CD4-positive, alpha-beta T cell treated with Interleukin-17A for 1 hour (primary cell): ENCODE measurements at regions not wholly inside any gene's neighbourhood (a gene's known extent, or its start where the extent isn't known, plus 50 kb on each side); places are given as distances from the start of the nearest gene placed in this dataset.

Source experiments
- DNase-seq: peaks from one replicate; pipeline ENCODE4 v3.0.0-alpha.2; 2020

DNA sequence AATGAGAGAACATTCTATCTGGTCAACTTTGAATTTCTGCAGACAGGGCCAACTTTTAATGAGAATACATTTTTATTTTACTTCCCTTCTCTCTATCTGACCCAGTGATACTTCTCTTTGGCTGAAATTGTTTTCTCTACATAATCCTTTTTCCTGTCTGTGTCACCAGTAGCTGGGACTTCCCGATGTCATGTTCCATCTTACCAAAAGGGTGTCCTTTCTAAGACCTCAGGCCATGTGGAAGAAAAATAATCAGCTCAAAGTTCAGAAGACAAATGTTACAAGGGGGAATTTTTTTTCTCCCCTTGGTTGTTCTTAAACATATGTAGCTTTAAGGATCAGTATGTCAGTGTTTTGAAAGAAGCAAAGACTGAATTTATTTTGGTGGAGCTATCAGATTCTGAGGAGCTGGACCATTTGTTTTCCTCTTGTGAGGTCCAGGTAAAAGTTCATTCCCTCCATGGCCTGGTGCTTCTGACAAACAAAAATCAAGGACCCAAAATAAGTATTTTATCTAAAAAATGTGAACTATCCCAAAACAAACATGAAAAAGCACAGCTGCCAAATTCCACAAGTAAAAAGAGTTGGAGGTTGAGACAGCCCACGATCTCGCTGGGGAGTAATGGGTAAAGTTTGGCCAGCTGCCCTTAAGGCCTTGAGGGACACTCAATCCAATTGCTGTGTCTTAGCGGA lies 859.4 kb upstream of the NR2F2 start:
- DNase-seq: no peak

DNA sequence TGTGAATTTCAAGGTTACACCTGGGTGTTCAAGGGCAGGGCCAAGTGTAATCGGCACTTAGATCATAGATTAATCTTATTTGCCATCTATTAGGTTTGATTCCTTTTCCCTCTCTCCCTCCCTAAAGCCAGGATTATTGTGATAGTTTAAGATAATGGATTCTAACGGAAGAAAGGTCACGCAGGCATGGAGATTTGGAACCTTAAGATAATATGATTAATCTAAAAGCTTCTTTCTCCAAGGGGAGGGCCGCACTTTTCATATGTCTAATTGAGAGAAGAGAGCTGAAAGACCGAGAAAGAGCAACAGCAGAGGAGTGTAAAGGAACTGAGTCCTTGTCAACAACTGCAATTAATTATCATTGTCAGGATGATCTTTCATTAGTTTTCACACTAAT lies 858.8 kb upstream of the NR2F2 start:
- DNase-seq: no peak

DNA sequence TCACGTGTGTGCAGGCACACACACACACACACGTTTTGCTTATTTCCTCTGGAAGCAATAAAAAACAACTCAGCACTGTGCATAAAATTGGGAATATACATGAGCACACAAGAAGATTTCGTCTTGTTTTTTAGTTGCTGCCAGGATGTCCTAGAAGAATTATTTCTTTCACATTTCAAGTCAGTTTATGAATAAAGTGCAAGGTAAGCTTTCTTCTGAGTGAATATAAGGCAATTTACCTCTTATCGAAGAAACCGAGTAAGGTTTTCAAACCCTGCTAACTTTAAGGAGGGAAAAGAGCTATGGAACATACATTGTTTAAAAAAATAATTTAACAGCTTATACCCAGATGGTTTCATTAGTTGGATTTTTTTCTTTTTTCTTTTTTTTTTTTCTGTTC lies 855.4 kb upstream of the NR2F2 start:
- DNase-seq: no peak

DNA sequence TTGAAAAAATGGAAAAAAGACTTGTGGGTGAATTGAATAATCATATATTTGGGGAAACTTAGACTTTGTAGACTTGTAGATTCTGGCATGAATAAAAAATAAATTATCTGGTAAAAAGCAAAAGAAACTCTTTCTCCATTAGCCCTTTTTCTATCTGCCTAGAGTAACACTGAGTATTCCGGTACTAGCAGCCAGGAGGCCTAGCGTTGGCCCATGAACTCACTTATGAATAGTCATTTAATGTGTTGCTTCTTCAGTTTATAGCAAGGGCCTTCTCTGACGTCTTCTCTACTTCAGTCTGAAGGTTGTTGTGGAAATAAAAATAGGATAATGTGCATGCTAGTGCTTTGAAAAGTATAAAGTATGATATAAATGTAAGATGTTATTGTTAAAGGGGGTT lies 851.2 kb upstream of the NR2F2 start:
- no peak for DNase-seq

DNA sequence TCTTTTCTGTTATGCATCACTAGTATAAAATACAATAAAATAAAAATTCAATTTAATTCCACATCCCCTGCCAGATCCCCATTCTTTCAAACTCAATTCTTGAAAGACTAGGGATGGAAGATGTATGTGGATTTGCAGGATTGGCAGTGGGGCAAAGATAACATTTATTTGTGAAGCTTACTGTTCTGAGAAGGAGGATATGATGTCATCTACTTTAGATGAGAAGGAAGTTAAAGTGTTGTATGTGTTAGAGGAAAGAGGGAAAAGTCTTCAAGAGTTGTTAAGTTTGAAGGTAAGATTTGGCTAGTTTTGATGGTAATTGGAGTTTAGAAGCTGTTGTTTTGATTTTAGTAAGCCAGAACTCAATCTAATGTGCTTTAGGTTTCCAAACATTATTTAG lies 845.1 kb upstream of the NR2F2 start:
- DNase-seq: no peak

DNA sequence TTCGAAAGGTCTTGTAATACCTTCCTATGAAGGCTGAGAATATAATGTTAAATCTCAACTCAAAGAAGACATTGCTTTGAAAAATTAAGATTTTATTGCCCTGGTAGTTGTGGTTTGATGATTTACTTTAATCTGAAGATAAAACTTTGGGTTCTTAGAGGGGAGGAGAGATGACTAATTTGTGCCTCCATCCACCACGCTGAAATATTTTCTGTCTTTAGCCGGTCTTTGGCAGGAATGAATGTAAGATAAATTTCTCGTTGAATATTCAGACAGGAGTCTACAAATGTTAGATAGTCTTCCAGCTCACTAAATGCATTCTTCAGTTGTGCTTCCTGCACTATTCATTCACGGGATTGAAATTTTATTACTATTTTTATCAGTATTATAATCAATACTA lies 844.3 kb upstream of the NR2F2 start:
- DNase-seq: no peak

DNA sequence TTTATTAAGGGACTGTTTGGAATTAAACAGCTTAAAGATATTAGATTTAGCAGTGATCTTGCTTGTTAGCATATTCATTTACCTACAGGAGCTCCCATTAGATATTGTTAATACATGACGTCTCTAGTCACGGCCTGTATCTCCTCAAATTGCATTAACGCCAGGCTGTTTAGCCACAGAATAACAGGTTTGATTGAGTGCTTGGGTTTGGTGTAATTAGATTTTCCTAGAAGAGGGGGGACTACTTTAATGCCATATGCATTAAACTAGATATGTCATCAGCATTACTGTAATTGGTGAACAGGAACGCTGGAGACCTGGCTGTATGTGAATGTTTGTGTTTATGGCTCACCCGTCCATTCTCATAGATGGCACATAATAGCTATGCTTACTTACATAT lies 841.4 kb upstream of the NR2F2 start:
- no peak for DNase-seq

DNA sequence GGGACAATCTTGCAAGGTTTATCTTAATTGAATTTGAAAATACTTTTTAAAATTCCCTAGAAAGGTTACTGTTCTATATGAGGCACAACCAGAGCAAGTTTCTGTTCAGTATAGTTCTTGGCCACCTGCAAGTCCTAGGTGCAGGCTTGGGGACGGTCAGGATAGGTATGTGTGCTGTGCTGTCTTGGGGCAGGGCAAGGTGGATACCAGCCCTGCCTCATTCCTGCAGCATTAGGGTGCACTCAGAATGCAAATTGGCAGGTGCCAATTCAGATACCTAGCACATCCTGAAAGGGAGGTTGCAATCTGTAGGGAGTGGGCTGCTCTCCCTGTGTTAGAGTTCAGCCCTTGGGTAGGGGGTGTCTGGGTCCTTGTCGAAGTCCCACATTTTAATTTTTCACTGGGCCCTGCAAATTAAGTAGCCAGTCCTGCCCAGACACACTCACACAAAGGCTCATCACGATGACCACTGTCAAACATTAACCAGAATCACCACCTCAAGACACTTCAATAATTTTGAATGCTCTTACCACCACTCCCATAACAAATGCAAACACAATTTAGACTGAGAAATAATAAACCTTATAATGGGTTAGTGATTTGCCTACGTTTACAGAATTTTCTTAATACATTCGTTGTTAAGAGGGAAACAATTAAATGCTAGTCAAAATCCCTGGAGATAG lies 838.0 kb upstream of the NR2F2 start:
- no peak for DNase-seq

DNA sequence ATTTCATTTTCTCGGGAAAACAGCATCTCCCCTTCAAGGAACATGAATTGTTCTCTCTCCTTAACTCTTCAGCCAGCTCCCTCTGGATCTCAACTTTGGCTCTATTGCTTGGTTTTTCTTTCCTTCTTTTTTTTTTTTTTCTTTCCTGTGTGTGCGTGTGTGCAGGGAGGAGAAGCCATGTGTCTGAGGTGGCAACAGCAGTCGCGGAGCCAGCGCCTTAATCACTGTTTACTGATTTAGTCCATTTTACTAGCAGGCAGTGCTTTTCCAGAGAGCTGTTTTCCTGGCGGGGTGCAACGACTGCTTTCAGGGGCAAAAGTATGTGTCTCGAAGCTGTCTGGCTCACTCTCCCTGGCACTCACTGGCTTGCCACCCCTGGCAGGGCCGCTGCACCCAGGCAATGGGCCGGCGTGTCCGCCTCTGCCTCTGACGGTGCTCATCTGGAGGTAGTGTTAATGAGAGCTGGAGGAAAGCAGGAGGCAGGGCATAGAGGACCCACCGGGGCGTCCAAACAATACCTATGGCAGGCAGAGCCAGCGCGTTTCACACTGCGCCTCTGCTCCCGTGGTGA lies 835.4 kb upstream of the NR2F2 start:
- no peak for DNase-seq

DNA sequence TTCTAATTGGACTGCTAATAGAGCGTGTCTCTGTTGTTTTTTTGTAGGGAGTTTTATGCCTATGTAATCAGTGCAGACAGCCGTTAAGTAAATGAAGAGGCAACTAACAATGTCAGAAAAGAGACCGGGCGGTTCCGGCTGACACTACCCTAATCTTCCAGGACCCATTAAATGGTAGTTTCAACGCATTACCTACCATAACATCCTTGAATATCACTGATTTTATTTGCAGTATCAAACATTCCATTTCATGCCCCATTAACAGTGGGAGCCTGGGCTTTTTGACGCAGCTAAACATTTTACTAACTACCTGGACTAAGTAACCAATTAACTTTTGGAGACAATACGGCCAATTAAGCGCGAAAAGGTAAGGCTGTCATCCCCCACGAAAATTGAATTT lies 832.9 kb upstream of the NR2F2 start:
- DNase-seq: no peak

DNA sequence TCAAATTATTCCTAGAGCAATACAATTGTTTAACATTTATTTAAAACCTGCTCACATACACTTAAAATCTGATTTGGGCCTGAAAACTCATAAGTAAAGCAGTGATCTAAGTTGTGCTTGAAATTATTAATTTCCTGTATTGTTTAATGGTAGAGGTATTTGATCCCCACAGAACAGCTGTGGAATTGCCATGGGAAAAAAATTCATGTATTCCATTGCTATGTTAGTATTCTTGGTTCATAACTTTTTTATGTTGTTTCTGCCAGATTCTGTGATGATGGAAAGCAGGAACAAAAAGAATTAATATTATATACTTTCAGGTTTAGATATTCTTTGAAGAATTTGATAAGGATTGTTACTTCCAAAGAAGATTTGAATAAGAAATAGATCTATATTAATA lies 831.5 kb upstream of the NR2F2 start:
- DNase-seq: no peak

DNA sequence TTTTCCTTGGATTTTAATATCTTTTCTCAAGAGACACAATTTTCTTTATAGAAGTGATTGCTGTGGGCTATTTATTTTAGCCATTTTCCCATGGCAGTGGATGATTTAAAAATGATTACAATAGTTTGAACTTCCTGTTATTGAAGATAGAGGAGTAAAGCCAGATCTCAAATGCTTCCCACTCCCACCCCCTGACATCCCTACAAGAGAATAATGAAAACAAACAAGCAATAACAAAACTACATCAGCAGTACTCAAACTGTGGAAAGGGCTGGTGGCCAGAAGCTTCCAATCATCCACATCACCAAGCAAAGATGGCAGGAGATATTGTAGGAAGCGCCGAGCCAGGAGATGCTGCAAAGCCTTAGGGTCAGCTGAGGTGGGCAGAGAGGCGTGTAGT lies 831.1 kb upstream of the NR2F2 start:
- DNase-seq: no peak

DNA sequence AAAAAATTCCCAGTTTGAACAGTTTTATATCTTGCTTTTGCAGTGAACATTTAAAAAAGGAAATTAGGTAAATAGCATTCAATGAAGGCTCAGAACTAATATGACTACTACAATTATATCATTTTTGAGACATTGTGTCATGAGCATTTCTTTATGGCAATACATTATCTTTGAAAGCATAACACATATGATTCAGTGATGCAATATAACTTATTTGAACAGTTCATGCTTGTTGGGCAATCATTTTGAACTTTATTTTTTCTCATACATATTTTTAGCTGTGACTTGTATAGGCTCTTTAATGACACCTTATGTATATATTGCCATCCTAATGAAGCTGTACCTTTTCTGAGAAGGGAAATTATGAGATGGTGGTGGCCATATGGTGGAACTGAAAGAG lies 828.6 kb upstream of the NR2F2 start:
- DNase-seq: no peak

DNA sequence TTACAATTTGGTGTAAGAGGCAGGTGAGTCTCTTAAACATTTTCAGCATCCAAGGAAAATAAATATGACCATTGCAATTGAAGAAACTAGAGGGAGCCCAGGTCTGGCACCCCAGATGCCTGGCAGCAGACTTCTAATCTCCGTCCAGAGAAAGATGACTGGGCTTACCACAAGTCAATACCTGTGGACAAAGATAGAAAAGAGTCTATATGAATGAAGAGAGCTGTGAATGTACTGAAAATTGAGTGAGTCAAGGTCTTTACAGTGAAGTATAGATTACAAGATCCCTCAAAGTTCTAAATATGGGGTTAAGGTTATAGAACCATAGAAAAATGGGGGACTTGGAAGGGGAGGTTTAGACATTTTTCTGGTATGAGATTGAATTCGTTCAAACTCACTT lies 827.4 kb upstream of the NR2F2 start:
- no peak for DNase-seq

DNA sequence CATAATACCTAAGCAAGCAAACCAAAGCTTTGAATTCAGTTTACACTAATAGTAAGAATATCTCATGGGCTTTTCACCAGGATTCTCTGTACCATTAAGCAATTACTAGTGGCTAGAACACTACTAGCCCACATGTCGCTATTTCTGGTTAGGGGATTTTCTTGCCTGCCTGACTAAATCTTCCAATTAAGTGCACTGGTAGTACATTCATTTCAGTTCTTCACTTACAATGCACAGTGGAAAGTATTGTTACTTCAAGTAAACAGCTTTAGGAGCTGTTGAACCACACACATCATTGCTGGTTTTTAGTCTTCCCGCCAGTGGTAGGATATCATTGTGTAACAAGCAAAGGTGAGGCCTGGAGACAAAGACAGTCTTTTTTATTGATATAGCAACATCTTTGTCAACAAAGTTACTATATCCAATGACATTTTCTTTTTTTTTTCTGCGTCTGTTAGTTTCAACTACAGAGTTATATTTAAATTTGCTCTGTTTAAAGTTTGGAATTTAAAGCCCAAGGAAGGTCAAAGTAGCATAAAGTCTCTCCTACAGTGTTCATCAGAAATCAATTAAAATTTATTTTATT lies 826.8 kb upstream of the NR2F2 start:
- DNase-seq: no peak

DNA sequence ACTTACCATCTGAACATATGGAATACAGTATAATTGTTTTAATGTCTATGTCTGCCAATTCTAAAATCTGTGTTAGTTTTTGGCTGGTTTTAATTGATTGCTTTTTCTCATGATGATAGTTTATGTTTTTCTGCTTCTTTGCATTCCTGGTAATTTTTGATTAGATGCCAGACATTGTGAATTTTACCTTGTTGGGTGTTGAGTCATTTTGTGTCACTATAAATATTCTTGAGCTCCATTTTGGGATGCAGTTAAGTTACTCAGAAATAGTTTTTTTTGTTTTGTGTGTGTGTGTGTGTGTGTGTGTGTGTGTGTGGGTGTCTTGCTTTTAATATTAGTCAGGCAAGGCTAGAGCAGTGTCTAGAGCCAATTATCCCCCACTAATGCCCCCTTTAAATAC lies 818.8 kb upstream of the NR2F2 start:
- no peak for DNase-seq

DNA sequence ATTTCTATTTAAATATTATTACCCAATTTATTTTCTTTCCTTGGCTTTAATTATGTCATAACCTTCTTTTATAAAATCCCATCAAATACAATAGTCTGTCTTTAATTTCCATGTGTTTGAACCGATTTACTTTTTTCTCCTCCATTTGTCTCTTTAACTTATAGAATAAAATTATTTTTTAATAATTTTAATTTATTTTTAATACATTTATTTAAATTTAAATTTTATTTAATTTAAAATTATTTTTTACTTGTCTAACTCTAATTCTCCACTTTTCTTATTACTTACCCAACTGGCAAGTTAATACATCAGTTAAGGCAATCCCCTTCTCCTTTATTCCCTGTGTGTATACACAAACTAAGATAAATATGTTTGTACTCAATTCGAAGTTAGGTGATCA lies 817.6 kb upstream of the NR2F2 start:
- DNase-seq: no peak

DNA sequence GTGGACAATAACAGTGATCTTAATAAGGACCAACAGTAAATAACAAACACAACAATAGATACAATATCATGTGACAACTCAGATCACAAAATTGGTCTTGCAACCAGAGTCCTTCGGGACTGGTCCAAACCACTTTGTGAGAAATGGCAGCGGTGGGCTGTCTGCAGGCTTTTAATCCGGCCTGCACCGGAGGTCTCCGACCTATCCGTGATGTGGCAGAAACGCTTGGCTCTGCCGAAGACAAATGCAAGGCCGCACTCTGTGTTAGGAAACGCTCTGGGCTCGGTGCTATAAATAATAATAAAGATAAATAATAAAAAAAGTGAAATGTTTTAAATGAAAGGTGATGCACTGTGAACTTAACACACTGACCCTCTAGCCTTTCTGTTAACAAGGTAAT lies 810.6 kb upstream of the NR2F2 start:
- DNase-seq: no peak

DNA sequence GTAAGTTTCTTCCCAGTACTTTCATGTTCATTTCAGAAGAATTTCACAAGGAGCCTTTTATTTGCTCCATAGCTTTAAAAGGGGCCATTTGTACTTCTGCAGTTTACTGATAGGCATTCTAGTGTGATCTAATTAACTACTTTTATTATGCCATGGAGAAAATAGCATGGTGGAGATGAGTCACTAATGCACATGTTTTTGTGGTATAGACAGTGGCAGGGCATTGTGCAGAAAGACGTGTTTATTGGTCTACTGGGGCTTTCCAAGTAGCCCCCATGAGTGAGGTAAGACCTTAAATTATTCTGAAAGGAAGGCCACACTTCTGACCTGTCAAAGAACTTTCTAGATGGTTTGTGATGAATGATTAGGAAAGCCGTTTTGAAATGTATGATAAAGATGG lies 810.0 kb upstream of the NR2F2 start:
- no peak for DNase-seq

DNA sequence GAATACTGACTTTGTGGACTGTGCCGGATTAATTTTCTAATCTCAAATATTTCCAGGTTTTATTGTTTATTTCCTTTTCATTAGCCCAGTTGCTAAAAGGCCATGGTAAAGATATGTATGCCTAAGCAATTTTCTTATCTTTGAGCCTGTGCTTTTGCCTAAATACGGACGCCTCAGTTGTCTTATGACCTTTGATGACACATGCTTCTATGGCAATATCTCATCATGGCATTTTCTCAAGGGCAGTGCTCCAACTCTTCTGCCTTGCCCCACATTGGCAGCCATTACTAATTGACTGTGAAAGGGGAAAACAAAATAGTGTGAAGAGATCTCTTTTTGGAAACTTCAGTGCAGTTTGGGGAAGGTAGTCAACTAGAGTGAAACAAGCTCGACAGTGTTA lies 809.6 kb upstream of the NR2F2 start:
- DNase-seq: no peak

DNA sequence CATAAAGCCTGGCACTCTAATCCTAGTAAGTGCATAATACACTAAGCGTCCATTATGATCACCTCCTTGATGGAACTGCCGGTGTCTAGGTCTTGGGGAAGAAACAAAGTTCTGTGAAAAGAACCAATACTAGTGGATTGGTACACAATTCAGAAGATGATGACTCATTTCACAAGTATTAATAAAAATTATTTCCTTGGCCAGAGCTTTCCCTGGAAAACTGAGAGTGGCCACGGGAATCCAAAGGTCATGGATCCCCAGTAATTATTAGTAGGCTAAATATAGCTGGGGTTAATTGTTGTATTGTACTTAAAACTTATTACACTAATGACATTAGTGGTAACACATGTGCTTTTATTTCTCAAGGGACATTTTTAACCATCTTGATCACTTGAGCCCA lies 808.0 kb upstream of the NR2F2 start:
- DNase-seq: no peak

DNA sequence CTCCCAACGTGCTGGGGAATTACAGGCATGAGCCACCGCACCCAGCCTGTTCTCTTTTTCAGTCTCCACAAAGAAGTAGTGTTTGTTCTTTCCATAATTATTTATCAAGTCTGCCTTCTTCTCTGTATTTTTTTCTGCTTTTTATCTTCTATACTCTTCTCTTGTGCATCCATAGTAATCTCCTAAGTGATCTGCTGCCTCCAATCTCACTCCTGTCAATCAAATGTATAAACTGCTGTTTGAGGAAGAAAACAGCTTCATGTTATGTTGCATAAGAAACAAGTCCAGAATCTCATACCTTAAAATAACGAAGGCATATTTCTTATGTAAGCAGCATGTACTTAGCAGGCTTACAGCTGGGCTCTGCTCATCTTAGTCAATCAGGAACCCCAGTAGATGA lies 801.6 kb upstream of the NR2F2 start:
- no peak for DNase-seq

DNA sequence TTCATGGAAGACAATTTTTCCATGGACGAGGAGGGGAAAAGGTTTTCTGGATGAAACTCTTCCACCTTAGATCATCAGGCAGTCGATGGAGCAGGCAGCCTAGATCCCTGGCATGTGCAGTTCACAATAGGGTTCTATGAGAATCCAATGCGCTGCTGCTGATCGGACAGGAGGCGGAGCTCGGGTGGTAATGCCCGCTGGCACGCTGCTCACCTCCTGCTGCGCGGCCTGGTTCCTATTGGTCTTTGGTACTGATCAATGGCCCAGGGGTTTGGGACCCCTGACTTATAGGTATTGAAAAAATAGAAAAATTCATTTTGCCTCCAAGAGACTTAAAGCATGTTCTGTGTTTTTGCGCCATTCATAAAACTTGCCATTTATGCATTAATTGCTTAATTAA lies 793.9 kb upstream of the NR2F2 start:
- no peak for DNase-seq

DNA sequence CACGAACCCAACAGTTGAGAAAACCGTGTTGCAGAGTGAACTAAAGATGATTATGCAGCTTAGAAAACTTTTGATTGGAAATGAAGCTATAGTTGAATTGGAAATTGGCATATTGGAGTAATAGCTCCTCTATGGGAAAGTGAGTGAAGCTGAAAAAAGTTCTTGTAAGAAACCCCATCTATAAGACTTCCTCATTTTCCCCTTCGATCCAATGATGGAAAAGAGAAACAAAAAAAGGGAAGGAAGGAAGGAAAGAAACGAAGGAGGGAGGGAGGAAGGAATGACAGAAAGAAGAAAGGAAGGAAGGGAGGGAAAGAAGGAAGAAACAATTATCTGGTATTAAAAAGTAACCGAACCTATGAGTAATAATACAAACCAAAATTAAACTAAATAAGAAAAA lies 791.8 kb upstream of the NR2F2 start:
- DNase-seq: no peak

DNA sequence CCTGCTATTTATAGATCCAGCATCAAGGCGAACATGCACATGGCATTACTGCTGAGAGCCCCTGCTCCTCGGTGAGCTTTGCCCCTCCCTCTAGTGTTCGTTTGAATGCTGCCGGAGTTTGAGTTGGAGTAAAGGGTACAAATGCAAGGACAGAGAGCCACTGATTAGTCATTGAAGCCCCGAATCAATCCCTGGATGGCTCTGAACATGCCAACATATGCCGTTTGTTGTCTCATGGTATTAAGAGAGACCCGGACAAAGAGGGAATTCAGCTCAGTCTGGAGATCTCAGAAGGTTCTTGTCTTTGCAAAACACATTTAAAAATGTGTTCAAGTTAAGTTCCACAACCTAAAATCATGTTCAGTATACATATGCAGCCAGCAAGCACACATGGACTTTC lies 789.2 kb upstream of the NR2F2 start:
- DNase-seq: no peak
